Activated CD4-positive, alpha-beta T cell treated with anti-CD3 and anti-CD28 coated beads for 36 hours (primary cell): ENCODE measurements at regions not wholly inside any gene's neighbourhood (a gene's known extent, or its start where the extent isn't known, plus 50 kb on each side); places are given as distances from the start of the nearest gene placed in this dataset.
"Not testable (repeated sequence)": the region's sequence is repeated elsewhere in the genome, so short reads cannot be mapped to it uniquely, and the experiment has no call there.

Experiments
- ATAC-seq: fragments of 200-7000 bp; cut with Tn5 transposase; one replicate; pipeline ENCODE4 v1.10.0; 2021; ENCODE audit warnings: mild to moderate bottlenecking, moderate library complexity
- CTCF ChIA-PET: fragments of 350-600 bp; sonication (Branson Sonifier 250); formaldehyde crosslinking; loops from one replicate; lab custom pipeline; 2021; ENCODE audit warnings: antibody characterized with exemption; lab: Charles Lee
- POLR2A ChIA-PET: fragments of 350-600 bp; sonication (Branson Sonifier 250); formaldehyde crosslinking; loops from one replicate; lab custom pipeline; 2021; ENCODE audit warnings: antibody characterized with exemption, inconsistent platforms; lab: Charles Lee
- DNase-seq: peaks from one replicate; pipeline ENCODE4 v3.0.0-alpha.2; 2020
- H3K27ac Mint-ChIP-seq: one replicate; pipeline ENCODE4 v1.8.0; 2021; ENCODE audit warnings: mixed read lengths
- H3K27me3 Mint-ChIP-seq: one replicate; pipeline ENCODE4 v1.8.0; 2021; ENCODE audit warnings: mixed read lengths
- H3K36me3 Mint-ChIP-seq: one replicate; pipeline ENCODE4 v1.8.0; 2021; ENCODE audit warnings: low read depth, mixed read lengths
- H3K4me1 Mint-ChIP-seq: one replicate; pipeline ENCODE4 v1.8.0; 2021; ENCODE audit warnings: mixed read lengths
- H3K4me3 Mint-ChIP-seq: one replicate; pipeline ENCODE4 v1.8.0; 2021; ENCODE audit warnings: mild to moderate bottlenecking, moderate library complexity, mixed read lengths
- H3K9me3 Mint-ChIP-seq: one replicate; pipeline ENCODE4 v1.8.0; 2021; ENCODE audit warnings: low read depth, mixed read lengths
- intact Hi-C, 2 experiments: fragments of 100-400 bp; cut with DNase I in 1 of 2; cut with micrococcal nuclease in 1 of 2; formaldehyde crosslinking; loops; one replicate each; pipeline versions ENCODE4 v1.14.2 to v1.15.1; 2022 to 2024; cut with DNase I, micrococcal nuclease

DNA sequence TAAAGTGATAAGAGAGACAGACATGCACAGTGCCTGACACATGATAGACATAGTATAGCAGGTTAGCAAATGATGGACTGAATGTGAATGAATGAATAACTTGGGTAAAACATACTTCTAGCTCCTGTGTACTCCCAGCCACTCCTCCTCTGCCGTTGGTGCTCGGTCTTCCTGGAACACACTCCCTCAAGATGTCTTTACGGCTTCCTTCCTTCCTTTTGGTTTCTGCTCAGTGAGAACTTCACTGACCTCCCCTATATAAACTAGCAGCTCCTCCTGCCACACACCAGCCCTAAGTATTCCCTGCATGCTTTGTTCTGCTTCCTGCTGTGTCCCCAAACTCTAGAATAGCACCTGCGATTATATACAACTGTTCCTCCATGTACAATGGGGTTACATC, 50.2 kb downstream of the RAD54L2 start:
- ChIA-PET CTCF (no interaction called here), POLR2A (no interaction called here)
- ATAC-seq, result no peak
- Mint-ChIP-seq H3K4me3 (no peak overlapping the region), H3K9me3 (no peaks in the 10 kb centered on the region), H3K4me1 (peaks cover 8% of the 10 kb centered on the region), H3K27ac (peak overlapping the region; percentile 44), H3K36me3 (peaks cover 12% of the 10 kb centered on the region), H3K27me3 (no peaks in the 10 kb centered on the region)
- no peak for DNase-seq
- intact Hi-C loops, result no loop called here

GRCh38 chr3:51591231-51591630, 52.7 kb downstream of the RAD54L2 start:
- DNase-seq, result no peak
- H3K9me3 Mint-ChIP-seq, result no peaks in the 10 kb centered on the region
- CTCF ChIA-PET, result no interaction called here
- no peaks in the 10 kb centered on the region for H3K27me3 Mint-ChIP-seq
- H3K27ac Mint-ChIP-seq, result no peak overlapping the region
- H3K4me3 Mint-ChIP-seq, result no peak overlapping the region
- peaks cover 8% of the 10 kb centered on the region for H3K4me1 Mint-ChIP-seq
- no peak for ATAC-seq
- H3K36me3 Mint-ChIP-seq, result peaks cover 24% of the 10 kb centered on the region
- POLR2A ChIA-PET, result no interaction called here
- intact Hi-C loops, result no loop called here

GRCh38 chr3:51593697-51594096, 55.2 kb downstream of the RAD54L2 start:
- peaks cover 3% of the 10 kb centered on the region for H3K4me1 Mint-ChIP-seq
- no peak for DNase-seq

GRCh38 chr3:51599638-51600037, 61.1 kb downstream of the RAD54L2 start:
- POLR2A ChIA-PET, result interaction anchor here (0.6 kb wide), 1 partner anchor 235 kb away, joined by 3 read pairs; no protein-coding TSS in a partner anchor
- H3K4me3 Mint-ChIP-seq, H3K9me3 Mint-ChIP-seq, ATAC-seq, DNase-seq, H3K4me1 Mint-ChIP-seq, intact Hi-C loops, H3K27me3 Mint-ChIP-seq, H3K27ac Mint-ChIP-seq: not testable (repeated sequence)
- H3K36me3 Mint-ChIP-seq, result peaks cover 14% of the 10 kb centered on the region
- CTCF ChIA-PET, result interaction anchor here (0.5 to 1.1 kb wide), 3 partner anchors 10 to 37 kb away, joined by 3 to 6 read pairs (median 4); no protein-coding TSS in a partner anchor

More at GRCh38 chr3:51593697-51594096, 55.2 kb downstream of the RAD54L2 start:
- Mint-ChIP-seq H3K27me3 (no peaks in the 10 kb centered on the region), H3K36me3 (peaks cover 20% of the 10 kb centered on the region), H3K9me3 (no peaks in the 10 kb centered on the region), H3K4me3 (no peak overlapping the region), H3K27ac (no peak overlapping the region)
- intact Hi-C loops, result no loop called here
- ChIA-PET POLR2A (interaction anchor here (0.7 kb wide), 1 partner anchor 41 kb away, joined by 3 read pairs; no protein-coding TSS in a partner anchor), CTCF (no interaction called here)
- ATAC-seq, result no peak

- no peaks in the 10 kb centered on the region for H3K27me3 Mint-ChIP-seq
- no peak overlapping the region for H3K4me3 Mint-ChIP-seq
- ChIA-PET CTCF (interaction anchor here (0.5 to 1.2 kb wide), 5 partner anchors 11 to 183 kb away, joined by 3 to 5 read pairs (median 4); no protein-coding TSS in a partner anchor), POLR2A (no interaction called here)
- H3K36me3 Mint-ChIP-seq, result peaks cover 16% of the 10 kb centered on the region
- intact Hi-C loops, result no loop called here
- no peak for ATAC-seq
- H3K9me3 Mint-ChIP-seq, result no peaks in the 10 kb centered on the region
- peaks cover 20% of the 10 kb centered on the region for H3K4me1 Mint-ChIP-seq
- DNase-seq, result no peak
- H3K27ac Mint-ChIP-seq, result no peak overlapping the region
Observed at GRCh38 chr3:51604212-51604611, 65.7 kb downstream of the RAD54L2 start.

- H3K9me3 Mint-ChIP-seq, result no peaks in the 10 kb centered on the region
- ChIA-PET POLR2A (interaction anchor here (0.9 kb wide), 1 partner anchor 44 kb away, joined by 3 read pairs; no protein-coding TSS in a partner anchor), CTCF (no interaction called here)
- H3K36me3 Mint-ChIP-seq, result peaks cover 19% of the 10 kb centered on the region
- H3K4me1 Mint-ChIP-seq, result peaks cover 23% of the 10 kb centered on the region
- H3K27me3 Mint-ChIP-seq, result no peaks in the 10 kb centered on the region
- intact Hi-C loops, result no loop called here
- H3K4me3 Mint-ChIP-seq, result no peak overlapping the region
- peak overlapping the region; percentile 53 for H3K27ac Mint-ChIP-seq
- ATAC-seq, result no peak
- no peak for DNase-seq
Observed at GRCh38 chr3:51605938-51606337, 65.1 kb upstream of the TEX264 start.

- intact Hi-C loops, H3K9me3 Mint-ChIP-seq, DNase-seq, H3K4me3 Mint-ChIP-seq, ATAC-seq, H3K27ac Mint-ChIP-seq, CTCF ChIA-PET, H3K27me3 Mint-ChIP-seq: not testable (repeated sequence)
- POLR2A ChIA-PET, result interaction anchor here (0.9 kb wide), 1 partner anchor 45 kb away, joined by 3 read pairs; no protein-coding TSS in a partner anchor
- H3K36me3 Mint-ChIP-seq, result peaks cover 19% of the 10 kb centered on the region
- peaks cover 23% of the 10 kb centered on the region for H3K4me1 Mint-ChIP-seq
Observed at GRCh38 chr3:51606871-51607270, 64.2 kb upstream of the TEX264 start.

- H3K27ac Mint-ChIP-seq, H3K9me3 Mint-ChIP-seq, DNase-seq, ATAC-seq, intact Hi-C loops, CTCF ChIA-PET, H3K4me3 Mint-ChIP-seq, H3K27me3 Mint-ChIP-seq, POLR2A ChIA-PET: not testable (repeated sequence)
- Mint-ChIP-seq H3K4me1 (peaks cover 23% of the 10 kb centered on the region), H3K36me3 (peaks cover 19% of the 10 kb centered on the region)
Observed at GRCh38 chr3:51607591-51608325, 63.3 kb upstream of the TEX264 start.

- intact Hi-C loops, result no loop called here
- CTCF ChIA-PET, result interaction anchor here (0.6 to 1.2 kb wide), 3 partner anchors 64 to 138 kb away, joined by 3 read pairs; no protein-coding TSS in a partner anchor
- DNase-seq (no peak), ATAC-seq (no peak)
- peaks cover 12% of the 10 kb centered on the region for H3K4me1 Mint-ChIP-seq
- POLR2A ChIA-PET, result no interaction called here
- no peaks in the 10 kb centered on the region for H3K9me3 Mint-ChIP-seq
- H3K27ac Mint-ChIP-seq, result no peak overlapping the region
- H3K4me3 Mint-ChIP-seq, result no peak overlapping the region
- H3K27me3 Mint-ChIP-seq, result no peaks in the 10 kb centered on the region
- H3K36me3 Mint-ChIP-seq, result peaks cover 15% of the 10 kb centered on the region
Observed at GRCh38 chr3:51610708-51611107, 60.3 kb upstream of the TEX264 start.

DNA sequence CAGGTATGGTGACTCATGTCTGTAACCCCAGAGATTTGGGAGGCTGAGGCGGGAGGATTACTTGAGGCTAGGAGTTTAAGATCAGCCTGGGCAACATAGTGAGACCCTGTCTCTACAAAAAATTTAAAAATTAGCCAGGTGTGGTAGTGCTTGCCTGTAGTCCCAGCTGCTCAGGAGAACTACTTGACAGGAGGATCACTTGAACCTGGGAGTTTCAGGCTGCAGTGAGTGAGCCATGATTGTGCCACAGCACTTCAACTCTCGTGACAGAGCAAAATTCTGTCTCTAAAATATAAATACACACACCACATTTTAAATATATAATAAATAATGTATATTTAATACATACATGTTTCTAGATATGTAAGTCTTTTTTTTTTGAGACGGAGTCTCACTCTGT, 53.5 kb upstream of the TEX264 start:
- H3K4me3 Mint-ChIP-seq, result no peak overlapping the region
- H3K9me3 Mint-ChIP-seq, result no peaks in the 10 kb centered on the region
- CTCF ChIA-PET, result interaction anchor here (1.0 kb wide), 1 partner anchor 115 kb away, joined by 3 read pairs; no protein-coding TSS in a partner anchor

DNA sequence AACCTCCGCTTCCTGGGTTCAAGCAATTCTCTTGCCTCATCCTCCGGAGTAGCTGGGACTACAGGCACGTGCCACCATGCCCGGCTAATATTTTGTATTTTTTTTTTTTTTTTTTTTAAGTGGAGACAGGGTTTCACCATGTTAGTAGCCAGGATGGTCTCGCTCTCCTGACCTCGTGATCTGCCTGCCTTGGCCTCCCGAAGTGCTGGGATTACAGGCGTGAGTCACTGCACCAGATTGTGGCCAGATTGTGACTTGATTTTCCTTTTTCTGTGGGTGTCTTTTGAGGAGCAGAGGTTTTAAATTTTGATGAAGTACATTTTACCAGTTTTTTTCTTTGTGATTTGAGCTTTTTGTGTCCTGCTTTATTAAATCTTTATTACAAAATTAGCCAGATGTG, 53.0 kb upstream of the TEX264 start:
- H3K27ac Mint-ChIP-seq, intact Hi-C loops, H3K27me3 Mint-ChIP-seq, H3K9me3 Mint-ChIP-seq, DNase-seq, ATAC-seq, H3K4me3 Mint-ChIP-seq, POLR2A ChIA-PET, H3K36me3 Mint-ChIP-seq: not testable (repeated sequence)
- CTCF ChIA-PET, result interaction anchor here (1.0 kb wide), 1 partner anchor 116 kb away, joined by 3 read pairs; no protein-coding TSS in a partner anchor
- H3K4me1 Mint-ChIP-seq, result peaks cover 21% of the 10 kb centered on the region

More for the DNA sequence above, 53.5 kb upstream of the TEX264 start:
- intact Hi-C loops, result no loop called here
- peaks cover 3% of the 10 kb centered on the region for H3K36me3 Mint-ChIP-seq
- ATAC-seq (no peak), DNase-seq (no peak)
- H3K27me3 Mint-ChIP-seq, result no peaks in the 10 kb centered on the region
- POLR2A ChIA-PET, result no interaction called here
- peaks cover 21% of the 10 kb centered on the region for H3K4me1 Mint-ChIP-seq
- H3K27ac Mint-ChIP-seq, result no peak overlapping the region

- H3K36me3 Mint-ChIP-seq, result peaks cover 3% of the 10 kb centered on the region
- H3K27ac Mint-ChIP-seq, result no peak overlapping the region
- no peak overlapping the region for H3K4me3 Mint-ChIP-seq
- DNase-seq (no peak), ATAC-seq (no peak)
- POLR2A ChIA-PET, result no interaction called here
- CTCF ChIA-PET, result interaction anchor here (0.6 to 1.0 kb wide), 2 partner anchors 51 to 116 kb away, joined by 3 read pairs; no protein-coding TSS in a partner anchor
- H3K4me1 Mint-ChIP-seq, result peaks cover 21% of the 10 kb centered on the region
- H3K9me3 Mint-ChIP-seq, result no peaks in the 10 kb centered on the region
- H3K27me3 Mint-ChIP-seq, result no peaks in the 10 kb centered on the region
- intact Hi-C loops, result no loop called here
Observed at GRCh38 chr3:51618496-51618895, 52.6 kb upstream of the TEX264 start.
